Fibroblast of the conjunctiva (primary cell): ENCODE measurements at regions not wholly inside any gene's neighbourhood (a gene's known extent, or its start where the extent isn't known, plus 50 kb on each side); places are given as distances from the start of the nearest gene placed in this dataset.
"Not testable (repeated sequence)": the region's sequence is repeated elsewhere in the genome, so short reads cannot be mapped to it uniquely, and the experiment has no call there.

Experiments
- DNase-seq: peaks from one replicate; pipeline ENCODE4 v3.0.0-alpha.2; 2010; ENCODE audit warnings: low read depth

DNA sequence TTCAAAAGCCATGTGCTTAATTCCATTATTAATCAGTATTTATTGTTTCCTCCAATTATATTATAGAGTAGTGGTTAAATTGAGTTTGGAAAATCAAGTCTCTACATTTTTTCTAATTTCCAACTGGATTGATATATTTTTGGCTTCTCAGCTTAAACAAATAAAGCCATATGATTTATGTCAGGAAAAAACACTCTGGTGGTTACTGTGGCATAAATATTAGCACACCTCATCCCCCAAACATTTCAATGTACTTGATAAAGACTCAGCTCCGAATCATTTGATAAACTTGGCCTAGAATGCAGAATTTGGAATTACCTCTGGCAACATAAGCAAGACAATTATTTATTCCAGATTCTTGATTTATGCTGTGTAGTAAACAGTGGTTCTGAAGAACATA is 2313.8 kb downstream of the ARAP2 start:
- DNase-seq, result no peak

DNA sequence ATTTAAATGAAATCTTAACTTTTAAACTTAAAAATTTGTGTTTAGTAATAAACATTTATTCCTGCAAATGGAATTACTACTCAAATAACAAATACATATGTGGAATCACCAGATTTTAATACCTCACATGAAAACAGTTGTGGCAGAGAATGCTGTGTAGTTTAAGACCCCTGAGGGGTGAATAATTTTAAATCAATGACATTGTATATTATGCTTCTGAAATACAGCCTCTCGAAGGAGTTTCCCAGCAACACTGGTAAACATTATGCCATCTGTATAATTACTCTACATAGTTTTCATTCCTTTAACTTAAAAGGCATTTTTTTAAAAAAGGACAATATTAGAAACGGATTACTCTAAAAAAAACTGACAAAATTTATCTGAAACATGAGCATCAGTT is 2313.3 kb downstream of the ARAP2 start:
- no peak for DNase-seq

DNA sequence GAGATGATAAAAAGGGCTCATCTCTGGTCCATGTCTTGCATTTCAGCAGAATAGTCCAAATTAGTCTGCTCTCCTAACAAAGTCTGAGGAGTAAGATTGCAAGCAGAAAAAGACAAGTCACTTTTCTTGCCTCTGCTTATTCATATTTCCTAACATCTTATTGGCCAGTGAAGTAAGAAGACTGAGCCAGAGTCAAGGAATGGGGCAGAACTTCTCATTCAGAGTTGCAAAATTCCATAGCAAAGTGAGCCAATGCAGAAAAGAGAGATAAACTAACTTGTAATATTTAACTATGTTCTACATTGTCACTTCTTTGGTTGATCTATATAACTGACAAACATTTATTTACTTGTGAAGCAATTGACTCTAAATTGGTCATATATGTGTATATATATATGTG is 2304.0 kb downstream of the ARAP2 start:
- DNase-seq, result no peak

DNA sequence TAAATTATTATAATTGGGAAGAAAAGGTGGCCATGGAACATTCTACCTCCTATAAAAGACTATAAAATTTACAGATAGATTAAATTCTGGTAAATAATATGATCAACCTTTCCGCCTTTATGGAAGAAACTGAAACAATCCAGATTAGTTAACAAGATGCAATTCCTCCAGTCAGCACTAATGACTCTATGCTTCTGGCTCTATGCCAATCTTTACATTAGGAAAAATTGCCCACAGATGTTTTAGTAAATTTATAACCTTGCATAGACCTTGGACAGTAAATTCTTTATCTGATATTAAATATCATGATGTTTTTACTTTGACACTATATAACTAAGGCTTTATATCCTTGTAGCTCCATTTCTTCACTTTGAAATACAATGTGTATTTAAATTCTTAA is 2302.5 kb downstream of the ARAP2 start:
- DNase-seq, result no peak

DNA sequence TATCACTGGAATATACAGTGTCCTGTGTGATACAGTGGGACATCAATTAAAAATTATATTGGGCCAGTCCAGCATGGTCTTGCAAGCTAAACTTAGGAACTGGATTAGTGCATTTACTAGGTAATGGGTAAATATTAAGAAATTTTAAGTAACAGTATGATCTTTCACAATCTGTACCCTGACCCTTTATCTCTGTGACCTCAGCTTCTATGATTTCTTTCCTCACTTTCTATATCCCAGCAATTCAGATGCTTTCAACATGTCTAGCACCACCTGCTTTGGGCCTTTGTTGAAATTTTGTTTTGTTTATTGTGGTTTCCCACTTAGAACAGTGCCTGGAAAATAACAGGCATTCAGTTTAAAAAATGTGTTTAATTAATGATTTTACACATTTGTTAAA is 2295.4 kb downstream of the ARAP2 start:
- DNase-seq, result no peak

DNA sequence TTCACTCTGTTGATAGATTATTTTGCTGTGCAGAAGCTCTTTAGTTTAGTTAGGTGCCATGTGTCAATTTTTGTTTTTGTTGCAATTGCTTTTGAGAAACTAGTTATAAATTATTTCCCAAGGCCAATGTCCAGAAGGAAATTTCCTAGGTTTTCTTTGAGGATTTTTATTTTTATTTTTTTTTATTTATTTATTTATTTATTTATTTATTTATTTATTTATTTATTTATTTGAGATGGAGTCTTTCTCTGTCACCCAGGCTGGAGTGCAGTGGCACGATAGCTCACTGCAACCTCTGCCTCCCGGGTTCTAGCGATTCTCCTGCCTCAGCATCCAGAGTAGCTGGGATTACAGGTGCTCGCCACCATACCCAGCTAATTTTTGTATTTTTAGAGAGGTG is 2290.5 kb downstream of the ARAP2 start:
- not testable (repeated sequence) for DNase-seq

DNA sequence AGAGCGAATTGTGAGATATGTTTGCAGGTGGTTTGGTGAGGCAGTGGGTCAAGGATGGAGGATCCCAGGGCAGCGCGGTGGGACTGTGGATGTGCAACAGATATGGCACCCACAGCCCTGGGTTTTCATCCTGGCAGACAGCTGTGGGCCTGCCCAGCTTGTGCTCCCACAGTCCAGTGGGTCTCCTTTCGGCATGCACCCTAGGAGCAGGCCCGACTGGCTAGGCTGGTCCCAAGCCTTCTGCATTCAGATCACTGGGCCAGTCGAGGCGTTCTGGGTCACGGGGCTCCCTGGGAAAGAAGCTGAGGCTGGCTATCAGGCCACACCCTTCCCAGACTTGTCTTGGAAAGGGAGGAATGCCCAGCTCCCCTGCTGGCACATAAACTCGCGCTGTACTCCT is 2289.6 kb downstream of the ARAP2 start:
- DNase-seq, result no peak

DNA sequence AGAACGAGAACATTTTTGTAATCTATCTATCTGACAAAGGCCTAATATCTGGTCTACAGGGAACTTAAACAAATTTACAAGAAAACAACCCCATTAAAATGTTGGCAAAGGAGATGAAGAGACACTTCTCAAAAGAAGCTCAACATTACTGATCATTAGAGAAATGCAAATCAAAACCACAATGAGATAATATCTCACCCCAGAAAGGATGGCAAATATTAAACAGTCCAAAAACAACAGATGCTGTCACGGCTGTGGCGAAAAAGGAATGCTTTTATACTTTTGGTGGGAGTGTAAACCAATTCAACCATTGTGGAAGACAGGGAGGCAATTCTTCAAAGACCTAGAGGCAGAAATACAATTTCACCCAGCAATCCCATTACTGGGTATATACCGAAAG is 2284.8 kb downstream of the ARAP2 start:
- DNase-seq, result no peak

DNA sequence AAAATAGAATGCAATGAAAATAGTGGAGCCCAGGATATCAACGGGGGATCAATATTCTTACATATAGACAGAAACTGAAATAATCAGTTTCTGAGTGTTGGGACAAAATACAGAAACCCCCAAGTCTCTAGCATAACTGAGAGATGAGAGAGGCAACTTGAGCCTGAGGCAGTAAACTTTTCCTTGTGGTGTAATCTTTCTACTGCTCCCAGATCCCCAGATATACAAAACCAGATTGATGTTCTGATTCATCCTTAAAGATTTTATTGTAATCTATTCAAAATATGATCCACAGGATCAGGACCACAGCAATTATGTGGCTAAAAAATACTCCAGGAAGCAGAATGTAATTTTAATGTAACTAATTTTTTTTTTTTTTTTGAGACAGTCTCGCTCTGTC is 2282.6 kb downstream of the ARAP2 start:
- no peak for DNase-seq

DNA sequence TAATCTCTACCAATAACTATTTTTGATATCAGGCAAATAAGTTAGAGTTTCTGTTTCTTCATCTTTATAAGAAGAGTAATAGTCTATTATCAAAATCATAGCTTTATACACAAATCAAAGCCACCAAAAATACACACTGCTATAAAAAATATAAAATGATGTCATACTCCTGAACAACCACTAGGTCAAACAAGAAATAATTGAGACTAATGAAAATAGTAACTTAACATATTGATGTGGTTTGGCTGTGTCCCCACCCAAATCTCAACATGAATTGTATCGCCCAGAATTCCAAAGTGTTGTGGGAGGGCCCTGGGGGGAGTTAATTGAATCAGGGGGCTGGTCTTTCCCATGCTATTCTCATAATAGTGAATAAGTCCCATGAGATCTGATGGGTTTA is 2277.5 kb downstream of the ARAP2 start:
- DNase-seq, result no peak

DNA sequence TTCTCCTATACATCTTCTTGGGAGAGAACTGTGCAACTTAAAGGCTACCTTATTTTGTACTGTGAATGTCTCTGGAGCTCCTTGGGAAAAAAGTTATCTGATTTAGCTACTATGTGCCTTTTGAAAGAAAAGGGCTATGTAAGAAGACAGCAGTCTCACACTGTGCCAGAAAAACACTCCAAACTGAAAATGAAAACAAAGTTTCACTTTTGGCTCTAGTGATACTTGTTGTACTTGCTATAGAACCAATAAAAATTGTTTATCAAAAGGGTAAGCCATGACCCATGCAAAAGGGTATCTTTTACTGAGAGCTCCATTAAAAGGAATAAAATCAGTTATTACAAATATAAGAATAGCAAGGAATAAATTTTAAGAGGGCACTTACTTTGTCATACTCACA is 2270.0 kb downstream of the ARAP2 start:
- DNase-seq, result no peak

DNA sequence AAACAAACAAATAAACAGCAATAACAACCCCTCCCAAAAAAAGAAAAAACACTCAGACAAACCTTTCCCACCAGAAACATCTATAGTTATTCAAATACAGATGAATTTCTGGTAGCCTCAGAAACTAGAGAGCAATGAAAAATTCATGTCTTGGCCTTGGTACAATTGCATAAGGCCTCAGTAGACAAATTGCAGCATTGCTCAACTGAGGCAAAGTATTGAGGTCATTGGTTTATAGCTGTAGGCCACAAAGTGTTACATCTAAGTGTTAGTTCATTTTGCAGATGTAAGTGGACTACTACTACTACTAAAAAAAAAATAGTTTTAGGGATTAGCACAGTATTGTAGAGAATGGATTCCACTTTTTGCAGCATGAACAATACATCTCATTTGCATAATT is 2268.3 kb downstream of the ARAP2 start:
- no peak for DNase-seq

DNA sequence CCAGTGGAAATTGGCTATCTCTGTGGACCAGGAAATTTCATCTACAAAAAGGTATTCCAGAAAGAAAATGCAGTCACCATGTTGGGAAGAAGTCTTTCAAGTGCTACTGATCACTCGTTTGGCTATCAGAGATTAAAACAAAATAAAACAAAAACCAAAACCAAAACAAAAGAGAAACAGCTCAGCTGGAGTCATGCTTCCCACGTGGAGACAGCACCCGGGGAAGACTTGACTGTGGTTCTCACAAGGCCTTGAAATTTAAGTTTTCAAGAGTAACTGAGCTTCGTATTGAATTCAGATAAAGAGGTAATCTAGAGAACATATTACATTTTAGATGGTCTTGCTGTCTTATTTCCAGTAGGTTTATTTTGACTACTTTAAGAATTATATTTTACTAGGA is 2264.5 kb downstream of the ARAP2 start:
- not testable (repeated sequence) for DNase-seq

DNA sequence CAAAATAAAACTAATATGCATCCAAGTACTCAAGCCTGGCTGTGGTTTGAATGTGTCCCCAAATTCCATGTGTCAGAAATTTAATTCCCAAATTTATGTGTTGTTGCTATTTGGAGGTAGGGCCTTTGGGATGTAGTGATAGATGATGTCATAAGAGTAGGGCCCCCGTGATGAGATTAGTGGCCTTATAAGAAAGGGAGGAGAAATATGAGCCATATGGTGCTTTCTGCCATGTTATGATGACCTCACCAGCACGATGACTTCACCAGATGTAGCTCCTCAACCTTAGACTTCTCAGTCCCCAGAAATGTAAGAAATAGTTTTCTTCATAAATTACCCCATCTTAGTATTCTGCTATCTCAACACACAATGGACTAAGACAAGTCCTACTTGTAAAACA is 2264.0 kb downstream of the ARAP2 start:
- no peak for DNase-seq

DNA sequence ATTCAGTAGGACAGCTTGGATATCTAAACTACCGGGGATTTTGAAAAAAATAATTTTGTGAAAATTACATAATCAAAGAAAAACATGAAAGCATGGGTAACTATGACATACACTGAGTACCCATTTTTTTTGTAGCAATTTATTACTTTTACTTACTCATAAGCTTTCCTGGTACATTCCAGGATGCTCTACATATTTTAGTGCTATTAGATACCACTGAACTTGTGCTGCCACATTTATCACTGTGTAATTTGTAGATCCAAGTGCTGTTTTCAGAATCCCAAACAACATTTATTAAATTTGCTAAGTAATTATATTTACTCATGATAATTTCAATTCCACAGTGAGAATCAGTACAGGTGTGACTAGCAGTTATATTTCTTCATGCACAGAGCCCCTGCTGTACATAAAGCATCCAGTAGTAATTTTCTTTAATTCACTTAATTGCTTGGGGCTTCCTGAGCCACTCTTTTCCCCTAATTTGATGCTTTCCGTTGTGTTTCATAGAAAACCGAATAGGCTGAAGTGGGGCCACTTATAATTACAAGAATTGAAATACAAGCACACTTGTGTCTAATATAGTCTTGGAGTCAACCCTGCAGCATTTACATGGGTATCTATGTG is 2254.4 kb downstream of the ARAP2 start:
- no peak for DNase-seq

DNA sequence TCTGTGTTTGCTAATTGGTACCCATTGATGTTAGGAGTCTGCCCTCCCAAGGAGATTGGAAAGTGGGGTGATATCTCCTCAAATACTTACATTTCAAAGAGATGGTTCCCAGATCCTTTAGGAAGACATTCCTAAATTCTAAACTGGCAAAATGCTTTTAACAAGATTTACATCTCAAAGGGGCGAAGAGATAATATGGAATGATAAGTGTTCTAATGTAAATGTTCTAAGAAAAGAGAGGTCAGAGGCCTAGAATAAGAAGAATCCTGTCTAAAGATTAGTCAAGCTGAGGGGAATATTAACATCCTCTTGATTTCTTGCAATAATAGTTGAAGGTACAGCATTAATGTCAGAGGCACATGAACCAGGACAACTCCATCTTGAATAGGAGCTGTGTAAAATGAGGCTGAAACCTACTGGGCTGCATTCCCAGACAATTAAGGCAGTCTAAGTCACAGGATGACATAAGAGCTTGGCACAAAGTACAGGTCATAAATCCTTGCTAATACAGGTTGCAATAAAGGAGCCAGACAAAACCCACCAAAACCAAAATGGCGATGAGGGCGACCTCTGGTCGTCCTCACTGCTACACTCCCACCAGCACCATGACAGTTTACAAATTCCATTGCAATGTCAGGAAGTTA is 2248.1 kb downstream of the ARAP2 start:
- DNase-seq, result no peak

DNA sequence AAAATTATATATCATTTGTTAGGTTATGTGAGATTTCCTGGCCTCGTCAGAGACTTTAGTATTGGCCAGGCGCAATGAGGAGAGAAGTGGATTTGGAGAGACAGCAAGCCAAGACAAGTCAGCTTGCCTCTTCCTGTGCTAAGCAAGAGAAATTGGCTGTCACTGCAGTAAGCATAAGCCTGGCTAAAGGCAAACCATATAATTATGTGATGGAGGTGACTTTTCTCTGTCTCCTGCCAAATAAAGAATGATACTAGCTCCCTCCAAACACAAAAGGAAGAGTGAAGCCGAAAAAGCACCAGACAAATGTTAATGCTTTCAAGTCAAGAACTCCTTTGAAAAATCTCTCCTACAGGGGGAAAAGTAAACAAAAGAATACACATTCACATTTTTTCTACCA is 2246.0 kb downstream of the ARAP2 start:
- no peak for DNase-seq

DNA sequence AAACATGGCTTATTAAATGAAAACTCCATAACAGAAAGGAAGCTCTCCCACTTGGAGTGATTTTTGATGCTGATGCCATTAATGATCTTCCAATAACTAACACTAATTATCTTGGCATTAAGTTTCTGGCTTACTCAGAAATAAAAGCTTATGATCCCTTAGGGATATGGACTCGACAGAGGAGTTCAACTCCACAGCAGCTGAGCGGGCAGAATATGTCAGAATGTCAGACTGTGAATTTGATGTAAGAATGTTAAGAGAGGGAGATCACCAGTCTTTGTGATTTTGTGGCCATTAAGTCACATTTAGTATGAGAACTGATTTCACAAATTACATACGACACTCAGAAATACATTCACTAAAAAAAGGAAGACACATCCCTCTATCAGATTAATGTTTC is 2244.0 kb downstream of the ARAP2 start:
- no peak for DNase-seq

DNA sequence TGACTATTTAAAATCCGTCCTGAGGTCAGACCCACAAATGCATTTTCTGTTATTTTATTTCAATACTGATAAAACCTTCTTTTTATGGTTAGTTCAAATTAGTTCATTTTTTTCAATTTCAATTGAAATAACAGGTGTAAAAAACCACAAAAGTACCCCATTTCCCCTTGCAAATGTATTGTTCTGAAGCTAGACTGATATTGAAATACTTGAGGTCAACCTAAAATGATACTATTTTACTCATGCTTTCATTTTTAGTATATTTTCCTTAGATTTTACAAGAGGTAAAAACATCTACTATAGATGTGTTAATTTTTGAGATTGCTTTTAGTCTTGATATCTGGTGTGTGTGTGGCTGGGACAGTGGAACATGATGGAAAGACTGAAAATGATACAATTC is 2237.8 kb downstream of the ARAP2 start:
- DNase-seq, result not testable (repeated sequence)

DNA sequence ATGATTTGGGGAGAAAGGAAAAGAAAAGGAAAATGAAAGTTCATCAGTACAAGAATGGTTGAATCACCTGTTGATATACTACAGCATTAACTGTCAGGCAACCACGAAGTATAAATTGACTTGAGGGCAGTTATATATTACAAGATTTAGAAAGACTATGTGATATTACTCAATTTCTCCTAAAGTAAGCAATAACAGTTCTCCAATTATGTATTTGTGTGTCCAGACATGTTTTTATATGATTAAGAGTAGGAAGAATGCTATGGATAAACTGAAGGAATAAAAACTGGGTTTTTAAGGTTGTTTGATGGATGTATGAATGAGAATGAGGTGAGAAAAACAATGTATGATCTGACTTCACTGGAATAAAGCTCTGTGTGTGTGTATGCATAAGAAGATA is 2234.4 kb downstream of the ARAP2 start:
- no peak for DNase-seq

DNA sequence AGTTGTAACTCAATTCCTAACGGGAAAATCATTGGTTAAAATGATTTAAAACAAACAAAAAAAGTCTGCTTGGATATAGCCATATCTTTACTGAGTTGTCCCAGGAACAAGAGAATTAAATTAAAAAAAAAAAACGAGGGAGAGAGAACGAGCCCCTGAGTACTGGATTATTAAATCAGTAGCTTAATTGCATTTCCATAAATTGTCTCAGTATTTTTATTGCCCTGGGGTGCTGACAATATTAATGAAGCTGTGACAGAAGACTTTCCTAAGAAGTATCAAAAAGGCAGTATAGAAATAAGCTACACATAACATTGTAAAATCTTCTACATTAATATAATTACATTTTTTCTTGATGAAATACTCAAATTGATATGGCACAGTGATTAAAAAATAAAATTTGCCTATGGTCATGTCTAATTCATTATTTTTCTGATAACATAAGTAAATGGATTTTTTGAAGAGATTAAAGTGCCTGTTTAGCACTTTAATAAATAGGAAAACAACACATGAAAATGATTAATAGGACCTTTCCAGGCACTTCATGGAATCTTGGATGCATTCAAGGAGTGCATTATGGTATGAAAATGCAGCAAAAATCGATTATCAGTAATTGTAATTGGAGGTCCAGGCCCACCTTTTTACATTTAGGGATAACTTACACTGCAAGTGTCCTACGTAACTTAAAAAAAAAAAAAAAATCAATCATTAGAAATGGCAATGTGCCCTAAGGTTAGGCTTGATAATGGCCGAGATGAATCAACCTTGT is 2233.4 kb downstream of the ARAP2 start:
- DNase-seq, result no peak

DNA sequence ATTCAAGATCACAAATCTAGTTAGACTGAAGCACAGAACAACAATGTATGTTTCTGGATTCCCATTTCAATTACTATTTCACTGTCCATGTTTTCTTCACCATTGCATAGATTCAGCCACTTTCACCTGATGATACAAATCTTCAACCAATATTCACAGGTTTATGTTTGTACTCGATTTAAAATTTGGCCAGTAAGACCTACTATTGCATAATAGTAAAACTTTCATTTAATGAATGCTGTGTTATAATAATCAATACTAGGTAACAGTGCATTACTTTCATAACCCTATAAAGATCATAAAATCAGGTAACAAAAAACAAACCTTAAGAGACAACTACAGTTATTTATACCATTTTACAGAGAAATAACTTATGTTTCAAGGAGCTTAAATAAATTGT is 2209.1 kb downstream of the ARAP2 start:
- no peak for DNase-seq

DNA sequence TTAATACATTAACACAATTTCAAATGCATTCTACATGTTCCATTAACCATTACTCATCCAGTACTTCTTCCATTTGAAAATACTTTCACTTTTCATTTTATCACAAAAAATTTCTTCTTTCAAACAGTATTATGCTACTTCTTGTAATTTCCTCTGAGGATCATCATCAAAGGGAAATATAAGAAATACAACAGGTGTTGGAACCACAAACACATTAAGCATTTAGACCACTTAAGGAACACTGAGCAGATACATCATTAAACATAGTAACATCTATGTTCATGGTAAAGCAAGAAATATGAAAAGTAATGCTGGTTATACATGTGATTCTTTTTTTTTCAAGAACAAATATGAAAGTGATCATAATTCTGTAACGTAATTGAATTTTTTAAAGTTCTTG is 2207.0 kb downstream of the ARAP2 start:
- no peak for DNase-seq

DNA sequence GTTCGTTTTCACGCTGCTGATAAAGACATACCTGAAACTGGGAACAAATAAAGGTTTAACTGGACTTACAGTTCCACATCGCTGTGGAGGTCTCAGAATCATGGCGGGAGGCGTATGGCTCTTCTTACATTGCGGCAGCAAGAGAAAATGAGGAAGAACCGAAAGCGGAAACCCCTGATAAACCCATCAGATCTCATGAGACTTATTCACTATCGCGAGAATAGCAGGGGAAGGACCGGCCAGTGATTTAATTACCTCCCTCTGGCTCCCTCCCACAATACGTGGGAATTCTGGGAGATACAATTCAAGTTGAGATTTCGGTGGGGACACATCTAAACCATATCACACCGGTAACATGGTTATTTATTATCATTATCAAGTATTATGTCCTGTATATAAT is 2204.5 kb downstream of the ARAP2 start:
- no peak for DNase-seq
